Fibroblast of the aortic adventitia (primary cell): ENCODE measurements at regions not wholly inside any gene's neighbourhood (a gene's known extent, or its start where the extent isn't known, plus 50 kb on each side); places are given as distances from the start of the nearest gene placed in this dataset.

ENCODE experiments used
- DNase-seq: peaks from one replicate; pipeline ENCODE4 v3.0.0-alpha.2; 2010; ENCODE audit warnings: low read depth
- H3K4me3 ChIP-seq: 2 replicates; pipeline ENCODE4 v1.5.1; 2011; ENCODE audit warnings: low read depth, mild to moderate bottlenecking, control low read depth, low read length, moderate library complexity
- TF ChIP-seq, protein P1 (sequence below): IDR thresholded peaks from 2 replicates; pipeline ENCODE4 v1.5.1; 2011; ENCODE audit warnings: mild to moderate bottlenecking, low read length, control low read depth, inconsistent platforms; ENCODE audit not compliant: insufficient read depth

- TF ChIP-seq, protein P1, sequence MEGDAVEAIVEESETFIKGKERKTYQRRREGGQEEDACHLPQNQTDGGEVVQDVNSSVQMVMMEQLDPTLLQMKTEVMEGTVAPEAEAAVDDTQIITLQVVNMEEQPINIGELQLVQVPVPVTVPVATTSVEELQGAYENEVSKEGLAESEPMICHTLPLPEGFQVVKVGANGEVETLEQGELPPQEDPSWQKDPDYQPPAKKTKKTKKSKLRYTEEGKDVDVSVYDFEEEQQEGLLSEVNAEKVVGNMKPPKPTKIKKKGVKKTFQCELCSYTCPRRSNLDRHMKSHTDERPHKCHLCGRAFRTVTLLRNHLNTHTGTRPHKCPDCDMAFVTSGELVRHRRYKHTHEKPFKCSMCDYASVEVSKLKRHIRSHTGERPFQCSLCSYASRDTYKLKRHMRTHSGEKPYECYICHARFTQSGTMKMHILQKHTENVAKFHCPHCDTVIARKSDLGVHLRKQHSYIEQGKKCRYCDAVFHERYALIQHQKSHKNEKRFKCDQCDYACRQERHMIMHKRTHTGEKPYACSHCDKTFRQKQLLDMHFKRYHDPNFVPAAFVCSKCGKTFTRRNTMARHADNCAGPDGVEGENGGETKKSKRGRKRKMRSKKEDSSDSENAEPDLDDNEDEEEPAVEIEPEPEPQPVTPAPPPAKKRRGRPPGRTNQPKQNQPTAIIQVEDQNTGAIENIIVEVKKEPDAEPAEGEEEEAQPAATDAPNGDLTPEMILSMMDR, result no peak
- no peak overlapping the region for H3K4me3 ChIP-seq
- DNase-seq, result peak; percentile 22
These were observed 117.2 kb upstream of the RGMB start for GRCh38 chr5:98656125-98656795.

DNA sequence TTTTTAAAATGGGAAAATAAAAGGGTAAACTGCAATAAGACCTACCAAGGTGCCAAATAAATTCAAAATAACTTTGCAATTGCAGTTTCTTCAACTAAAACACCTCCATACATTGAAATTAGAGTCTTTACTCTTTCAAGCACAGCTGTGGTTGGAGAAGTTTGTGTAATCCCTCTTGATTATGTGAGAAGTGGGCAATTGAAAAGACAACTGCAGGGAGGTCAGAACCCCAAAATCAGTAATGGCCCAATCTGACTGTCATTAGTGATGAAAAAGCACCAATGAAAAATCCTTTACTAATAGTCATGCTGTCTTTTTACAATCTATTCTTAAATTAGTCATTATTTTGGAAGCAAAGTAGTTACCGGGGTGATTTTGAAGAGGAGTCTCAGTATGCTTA lies 116.7 kb upstream of the RGMB start:
- TF ChIP-seq, protein P1, result no peak
- no peak overlapping the region for H3K4me3 ChIP-seq
- no peak for DNase-seq

DNA sequence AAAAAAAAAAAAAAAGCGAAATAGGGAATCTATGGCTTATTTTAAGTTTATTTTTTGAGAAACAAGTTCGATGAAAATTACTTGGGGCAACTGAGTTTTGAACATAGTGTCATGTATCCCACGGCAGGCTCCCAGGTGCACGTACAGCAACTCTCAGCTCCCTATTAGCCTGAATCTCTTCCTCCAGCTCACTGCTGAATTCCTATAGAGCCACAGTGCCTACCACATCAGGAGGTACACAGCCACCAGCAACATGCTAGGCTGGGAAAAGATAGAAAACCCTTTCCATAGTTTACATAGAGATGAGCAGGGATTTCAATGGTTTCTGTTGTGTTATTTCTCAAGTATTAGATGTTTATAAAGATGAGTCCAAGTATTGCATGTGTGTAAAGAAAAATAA lies 115.9 kb upstream of the RGMB start:
- no peak for DNase-seq

GRCh38 chr5:98663521-98663920 lies 109.9 kb upstream of the RGMB start:
- TF ChIP-seq, protein P1, result no peak
- DNase-seq, result no peak
- H3K4me3 ChIP-seq, result no peak overlapping the region

More for the DNA sequence above, 115.9 kb upstream of the RGMB start:
- TF ChIP-seq, protein P1, result no peak
- no peak overlapping the region for H3K4me3 ChIP-seq

DNA sequence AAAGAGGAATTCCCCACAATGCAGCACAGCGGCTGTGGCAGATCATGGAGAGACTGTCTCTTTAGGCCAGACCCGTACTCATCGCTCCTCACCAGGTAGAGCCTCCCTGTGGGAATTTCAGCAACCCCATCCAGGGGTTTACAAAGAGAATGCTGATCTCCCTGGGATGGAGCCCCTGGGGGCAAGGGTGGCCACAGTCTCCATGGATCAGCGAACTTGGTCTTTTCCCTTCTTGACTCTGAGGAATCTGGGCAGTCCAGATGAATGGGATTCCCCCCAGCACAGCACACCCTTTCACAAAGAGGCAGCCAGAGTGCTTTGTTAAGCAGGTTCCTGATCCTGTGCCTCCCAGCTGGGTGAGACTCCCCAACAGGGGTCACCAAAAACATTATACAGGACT lies 108.7 kb upstream of the RGMB start:
- no peak overlapping the region for H3K4me3 ChIP-seq
- no peak for DNase-seq
- TF ChIP-seq, protein P1, result no peak

DNA sequence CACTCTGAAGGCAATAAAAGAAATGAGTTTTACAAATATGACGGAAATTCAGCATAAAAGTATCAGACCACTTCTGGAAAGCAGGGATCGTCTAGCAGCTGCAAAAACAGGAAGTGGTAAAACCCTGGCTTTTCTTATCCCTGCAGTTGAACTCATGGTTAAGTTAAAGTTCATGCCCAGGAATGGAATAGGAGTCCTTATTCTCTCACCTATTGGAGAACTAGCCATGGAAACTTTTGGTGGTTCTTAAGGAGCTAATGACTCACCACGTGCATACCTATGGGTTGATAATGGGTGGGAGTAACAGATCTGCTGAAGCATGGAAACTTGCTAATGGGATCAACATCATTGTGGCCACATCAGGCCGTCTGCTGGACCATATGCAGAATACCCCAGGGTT lies 93.5 kb upstream of the RGMB start:
- DNase-seq, result peak; percentile 4
- TF ChIP-seq, protein P1, result no peak
- no peak overlapping the region for H3K4me3 ChIP-seq

- H3K4me3 ChIP-seq, result no peak overlapping the region
- TF ChIP-seq, protein P1, result no peak
These were observed 83.5 kb upstream of the RGMB start for GRCh38 chr5:98690002-98690401.

More at GRCh38 chr5:98690002-98690401, 83.5 kb upstream of the RGMB start:
- DNase-seq, result no peak
